HepG2 (cell line): ENCODE measurements at regions not wholly inside any gene's neighbourhood (a gene's known extent, or its start where the extent isn't known, plus 50 kb on each side); places are given as distances from the start of the nearest gene placed in this dataset.

Experiments
- ATAC-seq: fragments of 200-7000 bp; cut with Tn5 transposase; 3 replicates; pipeline ENCODE4 v1.9.1; 2020; ENCODE audit warnings: mild to moderate bottlenecking, moderate library complexity
- BruUV-seq: library from RNA; stranded (reverse); fragments of 400-500 nt; replicated peaks from 2 replicates; lab custom pipeline; 2021; lab: Mats Ljungman, UMichigan
- CTCF ChIA-PET: fragments of 300-600 bp; formaldehyde crosslinking; extraction: SDS; loops from one replicate; lab custom pipeline; 2021; ENCODE audit warnings: low total read pairs, inconsistent platforms, low intra/inter-chr PET ratio; lab: Yijun Ruan, JAX
- POLR2A ChIA-PET: fragments of 350-600 bp; sonication (Branson Sonifier 250); formaldehyde crosslinking; loops from one replicate; lab custom pipeline; 2020; ENCODE audit warnings: antibody characterized with exemption, inconsistent platforms; lab: Yijun Ruan, JAX
- DNase-seq: peaks from one replicate; pipeline ENCODE4 v3.0.0-alpha.2; 2015; ENCODE audit warnings: low spot score
- FAIRE-seq: peaks from 3 replicates; lab custom pipeline; 2011; peaks lifted over from hg19 to GRCh38; lab: Jason Lieb, UNC
- H2AFZ ChIP-seq: one replicate; pipeline ENCODE4 v1.6.1; 2011; ENCODE audit warnings: low read length, inconsistent platforms
- H3K27ac ChIP-seq: fragments of 300-600 bp; 3 replicates; pipeline ENCODE4 v1.8.0; 2011; ENCODE audit warnings: mixed run types, mild to moderate bottlenecking, mixed read lengths, low read length, inconsistent platforms; ENCODE audit not compliant: insufficient read depth; ENCODE audit errors: extremely low read length
- H3K27me3 ChIP-seq, 2 experiments: fragments of 200-600 bp in 1 of 2; 2 replicates in 1 of 2; 3 replicates in 1 of 2; pipeline versions ENCODE4 v1.6.0 to v1.8.0; 2011; ENCODE audit warnings: low read length in 2 of 2, mild to moderate bottlenecking in 2 of 2, moderate library complexity in 2 of 2, inconsistent platforms in 1 of 2; ENCODE audit not compliant: insufficient read depth in 2 of 2, control insufficient read depth in 1 of 2
- H3K36me3 ChIP-seq, 2 experiments: fragments of 200-600 bp in 1 of 2; replicated peaks in 1 of 2; 2 replicates in 1 of 2; 3 replicates in 1 of 2; pipeline versions ENCODE4 v1.5.1 to v1.8.0; 2011; ENCODE audit warnings: low read length in 2 of 2, inconsistent platforms in 1 of 2; ENCODE audit not compliant: insufficient read depth in 2 of 2, control insufficient read depth in 1 of 2
- H3K4me1 ChIP-seq: 2 replicates; pipeline ENCODE4 v1.5.1; 2012; ENCODE audit warnings: low read length, inconsistent platforms; ENCODE audit not compliant: insufficient read depth
- H3K4me2 ChIP-seq: 2 replicates; pipeline ENCODE4 v1.6.0; 2011; ENCODE audit warnings: low read depth, low read length, inconsistent platforms
- H3K4me3 ChIP-seq, 3 experiments: fragments of 200-600 bp in 1 of 3; sonication (generic), shearing (Covaris generic) in 1 of 3; replicated peaks in 1 of 3; 2 replicates each; pipeline ENCODE4 v1.5.1; 2011 to 2016; ENCODE audit warnings: low read length in 3 of 3, inconsistent platforms in 2 of 3, low read depth in 2 of 3, mild to moderate bottlenecking in 2 of 3, control low read depth in 1 of 3, mixed read lengths in 1 of 3; ENCODE audit not compliant: insufficient read depth in 1 of 3
- H3K79me2 ChIP-seq: one replicate; pipeline ENCODE4 v1.6.1; 2011; ENCODE audit warnings: low read length, inconsistent platforms; ENCODE audit not compliant: insufficient read depth
- H3K9ac ChIP-seq: 2 replicates; pipeline ENCODE4 v1.6.0; 2011; ENCODE audit warnings: mild to moderate bottlenecking, low read depth, low read length, inconsistent platforms; ENCODE audit not compliant: insufficient read depth
- H3K9me3 ChIP-seq: 2 replicates; pipeline ENCODE4 v1.5.1; 2012; ENCODE audit warnings: mild to moderate bottlenecking, low read length
- H4K20me1 ChIP-seq: 2 replicates; pipeline ENCODE4 v1.6.0; 2011; ENCODE audit warnings: inconsistent platforms, mild to moderate bottlenecking, low read length, moderate library complexity; ENCODE audit not compliant: insufficient read depth
- BCL6 ChIP-seq: IDR thresholded peaks from 2 replicates; pipeline ENCODE4 v1.6.1; 2016; ENCODE audit warnings: missing genetic modification reagents, missing compliant biosample characterization
- FOXA1 ChIP-seq, 2 experiments: fragments of 450-650 bp in 1 of 2; sonication (generic) in 1 of 2; formaldehyde crosslinking in 1 of 2; IDR thresholded peaks; 2 replicates each; pipeline versions ENCODE4 v1.4.0 to v1.6.1; 2016 to 2020; ENCODE audit warnings: missing genetic modification reagents in 1 of 2
- FOXK2 ChIP-seq: fragments of 450-650 bp; IDR thresholded peaks from 2 replicates; pipeline ENCODE4 v1.6.1; 2016
- IKZF1 ChIP-seq: fragments of 450-650 bp; IDR thresholded peaks from 2 replicates; pipeline ENCODE4 v1.7.1; 2016
- NBN ChIP-seq: fragments of 450-650 bp; conservative IDR thresholded peaks from 2 replicates; pipeline ENCODE4 v1.6.1; 2017
- NFRKB ChIP-seq: fragments of 450-650 bp; IDR thresholded peaks from 2 replicates; pipeline ENCODE4 v1.6.1; 2017
- RARG ChIP-seq: sonication (generic); formaldehyde crosslinking; IDR thresholded peaks from 2 replicates; pipeline ENCODE4 v1.4.0; 2020; ENCODE audit warnings: low read depth, mild to moderate bottlenecking, missing genetic modification reagents
- STAT6 ChIP-seq: sonication (generic); formaldehyde crosslinking; IDR thresholded peaks from 2 replicates; pipeline ENCODE4 v1.4.0; 2020; ENCODE audit warnings: missing genetic modification reagents, mild to moderate bottlenecking, borderline replicate concordance
- TEAD3 ChIP-seq: optimal IDR thresholded peaks from 2 replicates; pipeline ENCODE3; 2016; ENCODE audit warnings: borderline replicate concordance
- TSC22D2 ChIP-seq: sonication (generic); formaldehyde crosslinking; IDR thresholded peaks from 2 replicates; pipeline ENCODE4 v1.5.1; 2020; ENCODE audit warnings: missing genetic modification reagents, mild to moderate bottlenecking, borderline replicate concordance
- ZFP36L1 ChIP-seq: sonication (generic); formaldehyde crosslinking; IDR thresholded peaks from 2 replicates; pipeline ENCODE4 v1.8.0; 2022; ENCODE audit warnings: mild to moderate bottlenecking, missing genetic modification reagents, moderate library complexity
- ZNF136 ChIP-seq: sonication (generic); formaldehyde crosslinking; IDR thresholded peaks from 2 replicates; pipeline ENCODE4 v1.8.1; 2022; ENCODE audit warnings: low read depth, mild to moderate bottlenecking, moderate library complexity, missing genetic modification reagents
- ZNF138 ChIP-seq: sonication (generic); formaldehyde crosslinking; IDR thresholded peaks from 2 replicates; pipeline ENCODE4 v1.5.0; 2020; ENCODE audit warnings: mild to moderate bottlenecking, low read depth, missing genetic modification reagents
- ZNF207 ChIP-seq: fragments of 450-650 bp; IDR thresholded peaks from 2 replicates; pipeline ENCODE4 v1.6.1; 2016; ENCODE audit warnings: antibody characterized with exemption, borderline replicate concordance
- ZNF326 ChIP-seq: sonication (generic); formaldehyde crosslinking; IDR thresholded peaks from 2 replicates; pipeline ENCODE4 v1.4.0; 2020; ENCODE audit warnings: missing genetic modification reagents, borderline replicate concordance
- ZNF572 ChIP-seq: sonication (generic); formaldehyde crosslinking; IDR thresholded peaks from 2 replicates; pipeline ENCODE4 v1.5.1; 2020; ENCODE audit warnings: mild to moderate bottlenecking, missing genetic modification reagents
- ZNF614 ChIP-seq: IDR thresholded peaks from 2 replicates; pipeline ENCODE4 v1.6.1; 2018; ENCODE audit warnings: missing biosample characterization, missing genetic modification reagents, inconsistent platforms, borderline replicate concordance
- ZNF615 ChIP-seq: sonication (generic); formaldehyde crosslinking; IDR thresholded peaks from 2 replicates; pipeline ENCODE4 v1.5.0; 2020; ENCODE audit warnings: mild to moderate bottlenecking, missing genetic modification reagents, borderline replicate concordance
- ZNF772 ChIP-seq: sonication (generic); formaldehyde crosslinking; IDR thresholded peaks from 2 replicates; pipeline ENCODE4 v1.5.0; 2020; ENCODE audit warnings: mild to moderate bottlenecking, missing genetic modification reagents
- WGBS: methylation state at CpG from one replicate; pipeline ENCODE4 v1.1.6; 2017; ENCODE audit warnings: low lambda C conversion rate; 5-methylcytosine and 5-hydroxymethylcytosine counted together
- in situ Hi-C: cut with HindIII; loops from 2 replicates; pipeline ENCODE4 v1.10.0; 2017; ENCODE audit warnings: low pct_unique_long_range_greater_than_20kb; ENCODE audit not compliant: extremely low pct_ligation_motif_present
- intact Hi-C: fragments of 100-400 bp; cut with micrococcal nuclease; formaldehyde crosslinking; loops from one replicate; pipeline ENCODE4 v1.10.0; 2022; ENCODE audit not compliant: unreplicated experiment

- H3K4me3 ChIP-seq, result no peak overlapping the region
- ChIA-PET CTCF (no interaction called here), POLR2A (no interaction called here)
- no peak overlapping the region for H3K9ac ChIP-seq
- in situ Hi-C loops (no loop called here), intact Hi-C loops (loop anchor here (5.0 to 10.0 kb wide), 2 partner anchors 119 to 177 kb away; no protein-coding TSS in a partner anchor)
- no peaks in the 10 kb centered on the region for H3K79me2 ChIP-seq
- DNase-seq (no peak), ATAC-seq (no peak), FAIRE-seq (peak; percentile 72)
- H2AFZ ChIP-seq, result no peak overlapping the region
- H3K27ac ChIP-seq, result no peak overlapping the region
- H3K27me3 ChIP-seq, result peaks cover 3 to 4% of the 10 kb centered on the region in 2 experiments; a peak in 4 of 5 replicates
- peaks cover 46% of the 10 kb centered on the region for H3K4me1 ChIP-seq
- no peaks in the 10 kb centered on the region for H3K36me3 ChIP-seq
- H4K20me1 ChIP-seq, result no peaks in the 10 kb centered on the region
- WGBS, result 74% methylated on average over 8 of the region's 8 CpGs
- no peaks in the 10 kb centered on the region for H3K9me3 ChIP-seq
- no TSS peak for BruUV-seq
- no peak overlapping the region for H3K4me2 ChIP-seq
- TF ChIP-seq NFRKB (0 out of 2 replicates have a peak, but pooled peaks have one; percentile 36), ZNF326 (CRISPR knock-in tag) (no peak), TEAD3 (CRISPR knock-in tag) (no peak), ZNF572 (CRISPR knock-in tag) (no peak), ZNF207 (peak; percentile 65; the same call in 1 of the 2 replicates), ZNF772 (no peak), BCL6 (no peak), ZNF614 (no peak), ZNF138 (CRISPR knock-in tag) (no peak), NBN (0 out of 2 replicates have a peak, but pooled peaks have one; percentile 64), FOXK2 (peak; percentile 16; the same call in 1 of the 2 replicates), ZFP36L1 (CRISPR knock-in tag) (no peak), TSC22D2 (no peak), FOXA1 (IDR thresholded peaks at IDR 0.05) (0 out of 2 replicates have a peak, but pooled peaks have one; percentile 13), FOXA1 (CRISPR knock-in tag; IDR thresholded peaks at IDR 0.05) (no peak), RARG (no peak), IKZF1 (peak; percentile 4; the same call in 1 of the 2 replicates), ZNF136 (CRISPR knock-in tag) (no peak), ZNF615 (no peak), STAT6 (CRISPR knock-in tag) (no peak)
Measured at GRCh38 chr17:72303787-72304733, 183.2 kb downstream of the SOX9 start.
